D721Med (cell line): ENCODE measurements at regions not wholly inside any gene's neighbourhood (a gene's known extent, or its start where the extent isn't known, plus 50 kb on each side); places are given as distances from the start of the nearest gene placed in this dataset.

Source experiments
- DNase-seq: peaks from one replicate; pipeline ENCODE4 v3.0.0; 2011; ENCODE audit warnings: low spot score; ENCODE audit not compliant: insufficient read length
- FAIRE-seq: peaks from 2 replicates; lab custom pipeline; 2011; peaks lifted over from hg19 to GRCh38; lab: Jason Lieb, UNC
- TF ChIP-seq, protein P1 (sequence below): IDR thresholded peaks from 2 replicates; pipeline ENCODE4 v1.5.1; 2012; ENCODE audit warnings: mild to moderate bottlenecking, control low read depth; ENCODE audit not compliant: insufficient read depth; ENCODE audit errors: missing control alignments

DNA sequence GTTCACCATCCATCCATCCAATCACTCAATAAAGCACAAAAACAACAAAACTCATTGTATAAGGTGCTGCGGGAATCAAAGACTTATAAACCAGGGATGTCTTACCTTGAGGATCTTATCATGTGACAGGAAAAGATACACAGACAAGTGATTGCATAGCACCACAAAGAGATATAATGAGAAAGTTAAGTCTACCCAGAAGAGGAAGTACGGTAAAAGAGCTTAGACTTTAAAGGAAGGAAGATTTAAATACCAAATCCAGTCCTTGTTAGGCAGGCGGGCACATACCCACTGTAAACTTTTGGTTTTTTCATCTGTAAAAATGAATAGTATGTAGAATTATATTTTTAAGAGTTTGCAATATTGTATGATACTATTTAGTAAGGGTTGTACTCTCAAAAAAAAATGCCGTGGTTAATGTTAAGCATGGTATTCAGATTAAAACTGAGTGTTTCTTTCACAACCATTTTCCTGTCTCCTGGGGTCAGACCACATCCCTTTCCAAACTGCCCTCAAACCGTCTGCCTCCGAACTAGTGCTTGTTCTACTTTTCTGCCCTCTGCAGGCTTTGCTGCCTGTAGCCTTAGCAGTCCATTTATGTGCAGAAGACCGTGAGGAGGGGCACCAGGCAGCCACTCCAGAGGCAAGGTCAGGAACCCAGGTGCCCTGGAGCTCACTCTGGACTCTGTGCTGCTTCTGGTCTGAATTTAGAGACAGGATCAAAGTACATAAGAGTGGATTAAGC lies 179.5 kb upstream of the SYNDIG1 start:
- TF ChIP-seq, protein P1, sequence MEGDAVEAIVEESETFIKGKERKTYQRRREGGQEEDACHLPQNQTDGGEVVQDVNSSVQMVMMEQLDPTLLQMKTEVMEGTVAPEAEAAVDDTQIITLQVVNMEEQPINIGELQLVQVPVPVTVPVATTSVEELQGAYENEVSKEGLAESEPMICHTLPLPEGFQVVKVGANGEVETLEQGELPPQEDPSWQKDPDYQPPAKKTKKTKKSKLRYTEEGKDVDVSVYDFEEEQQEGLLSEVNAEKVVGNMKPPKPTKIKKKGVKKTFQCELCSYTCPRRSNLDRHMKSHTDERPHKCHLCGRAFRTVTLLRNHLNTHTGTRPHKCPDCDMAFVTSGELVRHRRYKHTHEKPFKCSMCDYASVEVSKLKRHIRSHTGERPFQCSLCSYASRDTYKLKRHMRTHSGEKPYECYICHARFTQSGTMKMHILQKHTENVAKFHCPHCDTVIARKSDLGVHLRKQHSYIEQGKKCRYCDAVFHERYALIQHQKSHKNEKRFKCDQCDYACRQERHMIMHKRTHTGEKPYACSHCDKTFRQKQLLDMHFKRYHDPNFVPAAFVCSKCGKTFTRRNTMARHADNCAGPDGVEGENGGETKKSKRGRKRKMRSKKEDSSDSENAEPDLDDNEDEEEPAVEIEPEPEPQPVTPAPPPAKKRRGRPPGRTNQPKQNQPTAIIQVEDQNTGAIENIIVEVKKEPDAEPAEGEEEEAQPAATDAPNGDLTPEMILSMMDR = no peak
- no peak for DNase-seq
- no peak for FAIRE-seq

DNA sequence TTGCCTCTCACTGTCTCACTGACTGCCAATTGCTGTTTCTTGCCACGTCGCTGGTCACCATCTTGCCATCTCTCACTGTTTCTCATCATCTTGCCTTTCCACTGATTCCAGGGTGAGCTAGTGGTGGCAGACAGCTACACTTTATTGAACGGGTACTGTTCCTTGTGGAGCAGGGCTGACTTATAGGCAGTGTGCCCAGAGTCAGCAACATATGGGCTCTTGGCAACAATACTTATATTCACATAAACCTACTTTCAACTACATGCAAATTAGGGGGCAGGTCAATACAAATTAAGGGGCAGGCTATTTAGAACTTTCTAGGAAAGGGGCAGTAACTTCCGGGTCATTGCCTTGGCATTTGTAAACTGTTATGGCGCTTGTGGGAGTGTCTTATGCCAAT lies 186.2 kb upstream of the SYNDIG1 start:
- FAIRE-seq (no peak), DNase-seq (no peak)
- TF ChIP-seq, protein P1 = no peak

DNA sequence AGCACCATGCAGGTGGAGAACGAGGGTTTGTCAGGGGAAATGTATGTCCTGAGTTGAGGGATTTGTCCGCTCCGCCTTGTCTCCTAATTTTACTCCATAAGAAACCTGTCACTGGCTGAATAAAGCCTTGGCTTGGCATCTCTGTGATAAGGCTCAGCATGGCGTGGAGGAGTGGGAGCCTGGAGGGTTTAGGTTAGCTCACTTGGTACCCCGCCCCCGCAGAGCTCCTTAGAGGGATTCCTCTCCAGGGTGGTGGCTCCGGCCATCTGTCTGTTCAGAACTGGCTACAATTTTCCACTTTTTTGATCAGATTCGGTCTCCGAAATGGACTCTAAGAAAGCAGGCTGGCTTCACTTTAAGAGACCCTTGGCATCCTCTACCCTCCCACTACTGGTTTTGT lies 192.2 kb upstream of the SYNDIG1 start:
- FAIRE-seq = no peak
- no peak for DNase-seq
- TF ChIP-seq, protein P1 = no peak

DNA sequence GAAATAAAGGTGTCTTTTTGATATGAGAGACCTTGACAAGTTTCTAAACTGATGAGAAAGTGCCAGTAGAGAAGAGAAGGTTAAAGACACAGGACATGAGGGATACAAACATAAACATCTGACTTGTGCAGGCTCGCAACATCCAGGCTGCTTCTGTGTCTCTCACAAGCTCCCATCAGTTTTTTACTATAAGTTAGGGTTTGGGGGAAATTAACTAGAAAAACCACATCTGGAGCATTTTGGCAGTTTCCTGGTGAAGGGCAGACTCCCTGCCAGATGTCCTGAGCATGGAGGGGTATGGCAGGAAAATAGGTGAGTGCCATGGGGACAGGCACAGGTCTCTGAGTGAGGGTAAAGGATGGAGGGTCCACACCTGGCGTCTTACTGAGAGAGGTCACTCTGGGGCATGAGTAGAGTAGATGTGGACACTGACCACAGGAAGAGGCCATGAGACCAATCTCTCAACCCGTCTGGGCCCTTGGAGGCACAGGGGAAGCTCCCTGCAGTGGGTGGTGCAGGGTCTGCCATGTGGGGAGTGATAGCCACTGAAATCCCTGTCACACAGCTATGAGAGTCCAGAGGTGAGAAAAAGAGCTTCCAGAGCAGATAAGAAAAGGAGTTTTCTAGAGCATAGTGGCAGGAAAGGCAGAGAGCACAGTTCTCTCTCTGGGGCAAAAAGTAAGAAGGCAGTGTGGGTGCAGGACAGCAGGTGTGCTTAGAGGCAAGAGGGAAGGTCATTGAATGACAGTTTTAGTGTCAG lies 193.3 kb upstream of the SYNDIG1 start:
- FAIRE-seq (no peak), DNase-seq (no peak)
- TF ChIP-seq, protein P1 = no peak

DNA sequence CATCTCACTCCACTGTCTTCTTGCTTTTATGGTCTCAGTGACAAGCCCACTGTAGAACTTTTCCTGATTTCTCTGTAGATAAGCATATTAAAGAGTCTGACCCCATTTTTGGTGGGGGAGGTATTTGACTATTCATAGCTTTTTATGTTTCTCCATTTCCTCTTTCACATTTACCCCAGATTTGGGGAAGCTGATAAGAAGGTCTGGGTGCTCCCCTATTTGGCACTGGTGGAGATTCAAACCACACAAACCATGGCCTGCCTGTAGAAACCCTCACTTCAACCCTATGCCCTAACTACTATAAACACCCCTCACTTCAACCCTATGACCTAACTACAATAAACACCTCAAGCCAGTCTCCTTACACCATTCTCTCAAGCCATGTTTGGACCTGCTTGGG lies 196.2 kb upstream of the SYNDIG1 start:
- TF ChIP-seq, protein P1 = no peak
- FAIRE-seq (no peak), DNase-seq (no peak)

DNA sequence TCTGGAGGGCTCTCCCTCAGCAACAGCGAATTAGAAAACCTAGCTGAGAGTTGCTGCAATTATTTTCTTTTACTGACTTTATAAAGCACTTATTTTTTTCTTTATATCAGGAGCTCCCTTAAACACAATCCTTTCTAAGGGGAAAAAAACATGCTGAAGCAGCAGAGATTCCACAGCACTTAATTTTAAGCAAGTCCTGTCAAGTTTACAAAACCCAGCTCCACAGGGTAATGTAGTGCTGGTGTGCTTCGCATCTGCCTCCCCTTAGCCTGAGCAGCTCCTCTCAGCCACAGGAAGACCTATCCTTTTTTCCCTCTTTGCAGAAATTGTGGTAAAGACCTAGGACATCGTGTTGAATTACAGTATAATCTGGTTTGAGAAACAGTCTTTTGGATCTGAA lies 208.1 kb upstream of the SYNDIG1 start:
- FAIRE-seq = no peak
- TF ChIP-seq, protein P1 = no peak
- DNase-seq = no peak

DNA sequence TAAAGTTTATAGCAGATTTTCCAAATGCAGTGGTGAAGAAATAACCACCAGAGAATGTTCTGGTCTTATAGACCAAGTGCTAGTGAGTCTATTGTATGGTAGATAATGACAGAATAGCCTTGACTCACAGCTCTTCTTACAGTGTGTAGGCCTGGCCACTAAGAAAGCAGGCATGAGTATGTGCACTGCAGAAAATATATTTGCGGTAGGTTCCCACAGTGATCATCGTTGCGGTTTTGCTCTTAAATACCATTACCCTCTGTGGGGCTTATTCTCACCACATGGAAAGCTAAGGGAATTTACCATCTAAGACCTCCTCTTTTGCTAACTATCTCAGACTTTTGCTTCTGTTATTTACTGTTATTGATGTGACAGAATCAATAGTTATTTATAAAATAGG lies 212.3 kb upstream of the SYNDIG1 start:
- DNase-seq (no peak), FAIRE-seq (no peak)
- TF ChIP-seq, protein P1 = no peak
